Dendritic cell treated with granulocyte-macrophage colony-stimulating factor and Interleukin-4, amounts not matched to agents 40 ng/mL and 50 ng/mL, for 4 days (primary cell): ENCODE measurements at regions not wholly inside any gene's neighbourhood (a gene's known extent, or its start where the extent isn't known, plus 50 kb on each side); places are given as distances from the start of the nearest gene placed in this dataset.

Experiments
- H3K27ac Mint-ChIP-seq: one replicate; pipeline ENCODE4 v1.8.0; 2022; ENCODE audit warnings: mild to moderate bottlenecking, mixed read lengths
- H3K27me3 Mint-ChIP-seq: one replicate; pipeline ENCODE4 v1.8.0; 2022; ENCODE audit warnings: mild to moderate bottlenecking, mixed read lengths
- H3K36me3 Mint-ChIP-seq: one replicate; pipeline ENCODE4 v1.8.0; 2022; ENCODE audit warnings: low read depth, mixed read lengths
- H3K4me1 Mint-ChIP-seq: one replicate; pipeline ENCODE4 v1.8.0; 2022; ENCODE audit warnings: low read depth, mixed read lengths
- H3K4me3 Mint-ChIP-seq: one replicate; pipeline ENCODE4 v1.8.0; 2022; ENCODE audit warnings: mild to moderate bottlenecking, moderate library complexity, mixed read lengths
- H3K9me3 Mint-ChIP-seq: one replicate; pipeline ENCODE4 v1.8.0; 2022; ENCODE audit warnings: mixed read lengths
- intact Hi-C: fragments of 100-400 bp; cut with micrococcal nuclease; formaldehyde crosslinking; loops from one replicate; pipeline ENCODE4 v1.15.0; 2022

DNA sequence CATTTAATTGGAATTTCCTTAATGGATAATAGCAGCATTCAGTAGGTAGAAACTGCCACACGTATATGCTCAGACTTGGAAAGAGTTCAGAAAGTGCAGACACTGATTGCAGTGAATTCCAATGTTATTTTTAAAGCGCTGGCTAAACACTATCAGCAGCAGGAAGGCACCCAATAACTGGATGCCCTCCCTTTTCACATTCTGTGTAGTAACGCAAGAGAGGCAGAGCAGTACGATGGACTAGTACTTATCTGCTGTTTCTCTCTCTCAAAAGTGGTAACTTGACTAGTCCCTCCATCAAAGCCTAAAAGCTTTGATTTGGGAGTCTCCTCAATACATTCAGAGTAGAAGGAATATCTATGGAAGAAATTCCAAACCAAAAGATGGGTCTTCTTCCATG, 791.0 kb downstream of the TMTC2 start:
- Mint-ChIP-seq H3K4me3 (no peak overlapping the region), H3K4me1 (no peaks in the 10 kb centered on the region), H3K27me3 (no peaks in the 10 kb centered on the region), H3K36me3 (no peaks in the 10 kb centered on the region), H3K9me3 (no peaks in the 10 kb centered on the region), H3K27ac (no peak overlapping the region)
- intact Hi-C loops: no loop called here

DNA sequence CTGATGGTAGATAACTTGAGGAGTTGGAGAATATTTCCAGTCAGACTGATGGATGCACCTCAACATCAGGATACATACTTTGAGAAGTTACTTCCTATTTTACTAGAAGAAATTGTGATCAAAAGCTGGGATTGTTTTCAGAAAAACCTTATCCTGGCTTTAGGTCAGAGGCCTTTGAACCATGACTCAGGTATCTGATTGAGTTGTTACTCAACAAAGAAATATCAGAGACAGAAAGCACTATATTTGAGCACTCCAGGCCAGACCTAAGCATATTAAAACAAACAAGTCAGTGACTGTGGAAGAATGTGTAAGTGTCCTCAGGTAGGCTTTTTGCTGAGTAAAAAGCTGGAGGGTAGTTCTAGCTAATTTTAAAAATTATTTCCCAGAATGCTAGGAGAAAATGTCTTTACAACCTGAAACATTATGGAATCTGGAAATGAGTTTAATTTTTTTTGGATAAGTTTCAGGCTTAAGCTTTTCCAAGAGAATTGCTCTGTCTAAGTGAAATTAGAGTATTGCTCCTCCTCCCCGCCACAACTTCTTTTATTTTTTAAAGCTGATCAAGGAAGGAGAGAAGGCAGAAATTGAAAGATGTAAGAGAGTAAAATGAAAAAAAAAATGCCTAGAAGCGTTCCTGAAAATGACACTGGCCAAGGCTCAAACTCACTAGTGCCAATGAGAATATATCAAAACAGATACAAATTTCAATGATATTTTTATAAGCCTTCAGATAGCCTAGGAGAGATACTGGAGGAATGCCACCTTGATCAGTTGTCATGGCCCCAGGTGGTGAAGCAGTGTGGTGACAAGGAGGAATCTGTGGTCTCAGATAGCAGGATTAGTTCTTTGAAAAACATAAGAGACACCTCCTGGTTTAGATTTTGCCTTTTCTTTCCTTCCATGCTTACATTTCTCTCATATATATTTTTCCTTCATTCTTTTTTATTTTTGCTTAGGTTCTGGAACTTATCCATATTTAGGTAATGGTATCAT, 790.3 kb downstream of the TMTC2 start:
- Mint-ChIP-seq H3K27me3 (no peaks in the 10 kb centered on the region), H3K9me3 (no peaks in the 10 kb centered on the region), H3K27ac (no peak overlapping the region), H3K4me3 (no peak overlapping the region), H3K36me3 (no peaks in the 10 kb centered on the region), H3K4me1 (no peaks in the 10 kb centered on the region)
- intact Hi-C loops: no loop called here

DNA sequence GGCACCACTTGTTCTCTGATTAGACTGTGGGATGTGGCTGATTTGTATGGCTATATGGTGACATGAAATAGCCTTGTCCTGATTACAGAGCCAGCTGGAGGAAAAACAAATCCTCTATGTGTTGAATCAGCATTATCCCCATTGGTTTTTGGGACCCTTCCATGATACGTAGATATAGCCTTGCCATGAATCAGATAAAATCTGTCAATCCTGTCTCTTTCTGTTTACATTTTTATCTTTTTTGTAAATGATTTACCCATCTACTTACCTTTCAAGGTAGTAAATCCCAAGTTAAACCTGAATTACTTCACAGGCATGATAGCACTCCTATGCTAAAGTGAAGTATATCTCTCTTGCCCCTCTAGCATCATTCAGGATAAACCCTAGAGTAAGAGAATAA, 789.3 kb downstream of the TMTC2 start:
- intact Hi-C loops: no loop called here
- H3K4me1 Mint-ChIP-seq: no peaks in the 10 kb centered on the region
- H3K27ac Mint-ChIP-seq: no peak overlapping the region
- H3K27me3 Mint-ChIP-seq: no peaks in the 10 kb centered on the region
- H3K4me3 Mint-ChIP-seq: no peak overlapping the region
- H3K9me3 Mint-ChIP-seq: no peaks in the 10 kb centered on the region
- no peaks in the 10 kb centered on the region for H3K36me3 Mint-ChIP-seq

DNA sequence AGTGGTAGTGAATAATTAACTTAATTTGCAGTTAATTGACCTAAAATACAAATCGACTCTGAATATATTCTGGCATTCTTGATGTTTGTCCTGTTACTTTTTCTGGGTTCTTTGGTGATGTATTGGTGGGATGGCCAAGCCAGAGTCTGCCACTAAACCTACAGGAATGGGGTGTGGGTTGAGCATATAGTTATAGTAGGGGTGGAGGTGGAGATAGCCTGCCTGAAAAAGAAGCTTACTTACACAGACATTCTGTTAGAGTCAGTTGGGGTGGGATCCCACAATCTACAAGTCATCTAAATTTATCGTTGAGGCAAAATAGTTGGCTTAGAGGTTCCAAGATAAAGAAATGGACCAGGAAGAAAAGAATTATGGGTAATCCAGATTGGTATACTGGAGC, 787.7 kb downstream of the TMTC2 start:
- Mint-ChIP-seq H3K4me3 (no peak overlapping the region), H3K27me3 (no peaks in the 10 kb centered on the region), H3K9me3 (no peaks in the 10 kb centered on the region), H3K36me3 (no peaks in the 10 kb centered on the region), H3K27ac (no peak overlapping the region), H3K4me1 (no peaks in the 10 kb centered on the region)
- intact Hi-C loops: no loop called here

DNA sequence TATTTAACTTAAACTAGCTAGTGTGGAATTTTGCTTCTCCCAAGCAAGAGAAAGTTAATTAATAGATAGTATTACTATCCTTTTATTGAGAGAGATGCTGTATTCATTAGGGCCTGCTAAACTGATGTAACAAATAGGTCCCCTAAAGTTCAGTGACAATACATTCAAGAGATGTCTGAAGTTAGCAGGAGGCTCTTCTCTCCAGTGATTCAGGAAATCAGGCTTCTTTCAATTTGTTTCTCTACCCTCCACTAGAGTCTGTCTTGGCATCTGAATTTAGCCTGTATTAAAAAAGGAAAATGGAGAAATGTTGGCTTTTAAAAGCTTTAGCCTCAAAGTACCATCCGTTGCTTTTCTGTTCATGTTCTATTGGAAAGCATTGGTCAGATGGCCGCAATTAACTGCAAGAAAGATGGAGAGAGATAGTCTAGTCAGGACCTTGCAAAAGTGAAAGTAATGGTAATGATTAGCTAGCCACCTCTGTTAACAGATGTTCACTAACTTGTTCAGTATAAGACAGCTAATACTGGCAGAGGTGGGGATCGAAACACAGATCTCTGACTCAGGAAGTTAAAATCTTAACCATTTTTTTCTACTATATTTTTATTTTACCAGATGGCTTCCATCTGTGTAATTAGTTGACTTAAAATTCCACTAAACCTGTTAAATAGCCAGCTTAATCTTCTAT, 786.8 kb downstream of the TMTC2 start:
- no peak overlapping the region for H3K27ac Mint-ChIP-seq
- H3K9me3 Mint-ChIP-seq: no peaks in the 10 kb centered on the region
- H3K4me1 Mint-ChIP-seq: no peaks in the 10 kb centered on the region
- no peaks in the 10 kb centered on the region for H3K36me3 Mint-ChIP-seq
- H3K4me3 Mint-ChIP-seq: no peak overlapping the region
- intact Hi-C loops: no loop called here
- H3K27me3 Mint-ChIP-seq: no peaks in the 10 kb centered on the region

DNA sequence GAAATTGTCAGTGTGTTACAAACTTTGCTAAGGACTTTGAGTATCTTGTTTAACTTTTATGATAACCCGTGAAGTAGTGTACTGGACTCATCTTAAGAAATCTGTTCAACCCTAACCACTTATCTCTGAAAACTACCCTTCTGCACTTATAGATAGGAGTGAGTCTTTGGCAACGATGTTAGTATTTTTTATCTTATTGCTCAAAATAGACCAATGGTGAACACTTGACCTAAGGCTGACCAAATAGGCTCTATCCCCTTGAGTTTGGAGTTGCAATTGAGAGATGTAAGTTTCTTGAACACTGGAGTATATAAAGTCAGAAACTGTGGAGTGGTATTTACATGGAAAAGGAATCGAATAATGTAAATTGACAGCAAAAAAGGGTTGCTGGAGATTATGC, 786.1 kb downstream of the TMTC2 start:
- H3K9me3 Mint-ChIP-seq: no peaks in the 10 kb centered on the region
- H3K4me1 Mint-ChIP-seq: no peaks in the 10 kb centered on the region
- no peak overlapping the region for H3K27ac Mint-ChIP-seq
- intact Hi-C loops: no loop called here
- H3K36me3 Mint-ChIP-seq: no peaks in the 10 kb centered on the region
- H3K4me3 Mint-ChIP-seq: no peak overlapping the region
- no peaks in the 10 kb centered on the region for H3K27me3 Mint-ChIP-seq

DNA sequence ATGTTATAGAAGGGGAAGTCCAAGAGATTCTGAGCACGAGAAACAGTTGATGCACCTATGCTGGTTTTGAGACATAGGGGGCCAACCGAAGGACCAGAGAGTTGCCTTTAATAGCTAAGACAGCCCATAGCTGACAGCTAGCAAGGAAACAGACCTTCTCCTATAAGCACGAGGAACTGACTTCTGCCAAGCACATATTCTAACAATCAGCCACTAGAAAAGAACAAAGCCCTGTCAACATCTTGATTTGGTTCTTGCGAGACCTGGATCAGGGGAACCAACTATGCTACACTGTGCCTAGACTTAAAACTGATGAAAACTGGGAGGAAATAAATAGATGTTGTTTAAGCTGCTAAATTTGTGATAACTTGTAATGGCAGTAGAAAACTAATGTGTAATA, 785.6 kb downstream of the TMTC2 start:
- no peaks in the 10 kb centered on the region for H3K27me3 Mint-ChIP-seq
- H3K4me1 Mint-ChIP-seq: no peaks in the 10 kb centered on the region
- intact Hi-C loops: no loop called here
- no peak overlapping the region for H3K27ac Mint-ChIP-seq
- no peaks in the 10 kb centered on the region for H3K36me3 Mint-ChIP-seq
- no peaks in the 10 kb centered on the region for H3K9me3 Mint-ChIP-seq
- no peak overlapping the region for H3K4me3 Mint-ChIP-seq

DNA sequence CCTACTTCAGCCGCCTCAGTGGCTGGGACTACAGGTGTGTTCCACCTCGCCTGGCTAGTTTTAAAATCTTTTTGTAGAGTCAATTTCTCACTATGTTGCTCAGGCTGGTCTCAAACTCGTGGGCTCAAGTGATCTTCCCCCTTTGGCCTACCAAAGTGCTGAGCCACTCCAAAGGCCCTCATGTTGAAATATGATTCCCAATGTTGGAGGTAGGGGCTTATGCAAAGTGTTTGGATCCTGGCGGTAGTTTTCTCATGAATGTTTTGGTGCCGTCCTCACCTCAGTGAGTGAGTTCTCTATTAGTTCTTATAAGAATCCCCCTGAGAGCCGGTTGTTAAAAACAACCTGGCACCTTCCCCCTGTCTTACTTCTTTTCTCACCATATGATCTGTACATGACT, 784.6 kb downstream of the TMTC2 start:
- no peaks in the 10 kb centered on the region for H3K36me3 Mint-ChIP-seq
- no peaks in the 10 kb centered on the region for H3K4me1 Mint-ChIP-seq
- intact Hi-C loops: no loop called here
- H3K9me3 Mint-ChIP-seq: no peaks in the 10 kb centered on the region
- H3K4me3 Mint-ChIP-seq: no peak overlapping the region
- no peaks in the 10 kb centered on the region for H3K27me3 Mint-ChIP-seq
- H3K27ac Mint-ChIP-seq: no peak overlapping the region

DNA sequence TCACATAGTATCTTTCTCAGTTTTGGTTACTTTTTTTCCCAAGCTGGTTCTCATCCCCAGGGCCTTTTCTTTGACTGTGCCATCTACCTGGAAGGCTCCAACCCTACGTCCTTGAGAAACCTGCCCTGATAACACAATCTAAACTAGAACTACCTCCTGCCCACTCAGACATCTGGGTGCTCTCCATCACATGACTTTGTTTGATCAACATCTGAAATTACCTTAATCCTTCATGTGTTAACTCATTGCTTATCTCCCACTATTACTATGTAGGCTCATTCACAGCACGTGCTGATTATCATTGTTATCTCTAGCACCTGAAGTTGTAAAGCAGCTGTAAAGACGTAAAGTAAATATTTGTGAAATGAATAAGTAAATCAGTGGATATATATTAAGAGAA, 784.0 kb downstream of the TMTC2 start:
- no peaks in the 10 kb centered on the region for H3K36me3 Mint-ChIP-seq
- intact Hi-C loops: no loop called here
- H3K27me3 Mint-ChIP-seq: no peaks in the 10 kb centered on the region
- no peak overlapping the region for H3K4me3 Mint-ChIP-seq
- H3K9me3 Mint-ChIP-seq: no peaks in the 10 kb centered on the region
- H3K4me1 Mint-ChIP-seq: no peaks in the 10 kb centered on the region
- H3K27ac Mint-ChIP-seq: no peak overlapping the region

DNA sequence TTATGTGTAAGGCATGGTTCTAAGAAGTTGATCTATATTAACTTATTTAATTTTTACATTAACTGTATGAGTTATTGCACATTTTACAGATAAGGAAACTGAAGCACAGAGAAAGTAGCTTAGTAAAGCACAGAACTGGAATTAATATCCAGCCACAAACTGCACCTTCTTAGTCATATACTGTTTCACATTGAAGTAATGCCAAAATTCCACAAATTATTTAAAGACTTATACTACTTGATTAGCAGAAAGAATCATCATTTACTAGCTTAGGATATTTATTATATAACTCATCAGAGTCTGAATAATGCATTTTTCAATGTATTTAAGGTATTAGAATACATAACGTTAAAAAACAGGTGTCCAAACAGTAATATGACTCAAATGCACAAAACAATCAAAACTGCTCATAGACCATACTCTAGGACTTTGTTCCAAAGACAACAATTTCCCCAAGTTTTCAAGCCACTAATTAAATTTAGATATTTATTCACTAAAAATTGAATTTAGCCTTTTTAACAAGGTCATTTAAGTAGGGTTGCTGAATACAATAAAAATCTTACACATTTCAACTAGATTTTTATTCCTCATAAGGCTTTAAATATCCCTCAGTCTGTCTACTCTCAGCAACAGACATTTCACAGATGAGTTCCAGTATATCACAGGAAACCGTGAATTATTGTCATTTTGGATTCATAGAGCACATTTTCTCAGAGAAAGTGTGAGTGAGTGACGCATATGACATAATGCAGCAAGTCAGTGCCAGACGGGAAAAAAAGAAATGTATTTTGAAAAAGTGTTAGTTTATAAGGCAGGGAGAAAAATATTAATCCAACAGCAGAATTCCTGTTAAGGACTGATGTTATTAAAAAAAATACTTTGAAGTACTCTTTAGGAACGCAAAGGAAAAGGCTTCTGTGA, 782.5 kb downstream of the TMTC2 start:
- H3K27ac Mint-ChIP-seq: no peak overlapping the region
- no peaks in the 10 kb centered on the region for H3K4me1 Mint-ChIP-seq
- no peak overlapping the region for H3K4me3 Mint-ChIP-seq
- intact Hi-C loops: no loop called here
- no peaks in the 10 kb centered on the region for H3K36me3 Mint-ChIP-seq
- no peaks in the 10 kb centered on the region for H3K9me3 Mint-ChIP-seq
- H3K27me3 Mint-ChIP-seq: no peaks in the 10 kb centered on the region

DNA sequence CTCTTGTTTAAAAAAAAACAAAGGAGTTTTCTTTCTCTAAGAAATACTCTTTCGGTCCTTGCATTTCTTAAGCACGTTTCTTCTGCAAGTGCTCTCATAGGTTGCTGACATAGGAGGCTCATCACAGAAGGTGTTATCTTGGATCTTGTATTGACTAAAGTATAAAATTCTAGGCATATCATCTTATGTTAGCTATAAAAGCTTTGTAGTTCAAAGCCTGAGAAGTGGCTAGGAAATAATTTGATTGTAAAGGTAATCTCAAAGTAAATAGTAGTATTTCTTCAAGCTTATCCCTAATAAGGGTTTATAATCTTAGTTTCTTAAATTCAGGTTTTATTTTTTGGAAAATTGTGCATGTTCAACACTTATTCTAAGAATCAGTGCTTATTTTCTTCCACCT, 778.9 kb downstream of the TMTC2 start:
- H3K36me3 Mint-ChIP-seq: no peaks in the 10 kb centered on the region
- H3K9me3 Mint-ChIP-seq: no peaks in the 10 kb centered on the region
- H3K4me3 Mint-ChIP-seq: no peak overlapping the region
- H3K27me3 Mint-ChIP-seq: no peaks in the 10 kb centered on the region
- intact Hi-C loops: no loop called here
- no peaks in the 10 kb centered on the region for H3K4me1 Mint-ChIP-seq
- no peak overlapping the region for H3K27ac Mint-ChIP-seq

DNA sequence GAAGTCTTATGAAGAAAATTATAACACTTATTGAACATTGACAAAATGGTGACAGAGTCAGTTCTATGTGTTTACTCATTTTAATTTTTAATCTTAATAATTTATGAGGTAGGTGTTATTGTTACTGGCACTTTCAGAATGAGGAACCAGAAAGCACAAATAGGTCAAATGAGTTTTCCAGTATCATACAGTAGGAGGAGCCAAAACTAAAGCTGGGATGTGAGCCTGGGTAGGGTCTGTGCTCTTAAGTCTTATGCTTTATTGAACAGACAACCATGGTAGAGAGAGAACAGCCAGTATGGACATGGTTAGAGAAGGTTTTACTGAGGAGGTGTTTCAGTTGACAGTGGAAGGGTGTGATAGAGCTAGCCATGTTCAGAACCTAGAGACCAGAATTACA, 775.7 kb downstream of the TMTC2 start:
- Mint-ChIP-seq H3K36me3 (no peaks in the 10 kb centered on the region), H3K27ac (no peak overlapping the region), H3K4me1 (no peaks in the 10 kb centered on the region), H3K4me3 (no peak overlapping the region), H3K27me3 (no peaks in the 10 kb centered on the region), H3K9me3 (no peaks in the 10 kb centered on the region)
- intact Hi-C loops: no loop called here

DNA sequence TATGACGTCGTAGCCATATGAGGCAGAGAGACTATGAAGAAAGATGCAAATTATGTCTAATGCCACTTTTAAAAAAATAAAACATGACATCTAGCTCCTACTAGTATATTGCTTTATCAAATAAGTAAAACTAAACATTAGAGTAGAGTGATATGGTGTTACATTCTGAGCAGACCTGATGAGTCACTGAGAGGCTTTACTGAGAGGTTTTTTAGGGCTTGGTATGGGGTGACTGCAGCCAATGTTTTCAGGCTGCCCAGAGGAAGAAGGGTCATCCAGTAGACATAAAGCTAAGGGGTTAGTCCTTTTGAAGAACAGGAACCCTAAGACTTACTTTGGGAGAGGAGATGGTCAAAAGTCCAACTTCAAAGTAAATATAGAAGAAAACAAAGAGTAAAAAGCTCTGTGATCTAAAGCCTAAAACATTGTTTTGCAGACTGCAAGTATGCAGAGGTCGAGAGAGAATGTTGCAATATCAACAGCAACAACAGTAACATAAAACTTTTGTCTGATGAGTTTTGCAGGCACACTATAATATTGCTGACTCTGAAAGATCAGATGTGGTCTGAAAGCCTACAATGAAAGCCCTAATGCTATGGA, 774.7 kb downstream of the TMTC2 start:
- Mint-ChIP-seq H3K27me3 (no peaks in the 10 kb centered on the region), H3K9me3 (no peaks in the 10 kb centered on the region), H3K4me3 (no peak overlapping the region), H3K4me1 (no peaks in the 10 kb centered on the region), H3K36me3 (no peaks in the 10 kb centered on the region), H3K27ac (no peak overlapping the region)
- intact Hi-C loops: no loop called here
